NCI-H1436 treated with DMSO at 0.1 percent for 48 hours (cell line): ENCODE measurements at regions not wholly inside any gene's neighbourhood (a gene's known extent, or its start where the extent isn't known, plus 50 kb on each side); places are given as distances from the start of the nearest gene placed in this dataset.

ENCODE experiments used
- DNase-seq: peaks from one replicate; lab custom pipeline; 2025; lab: John Stamatoyannopoulos, UW

GRCh38 chr3:171956181-171956683, 83.1 kb upstream of the FNDC3B start:
- no peak for DNase-seq

DNA sequence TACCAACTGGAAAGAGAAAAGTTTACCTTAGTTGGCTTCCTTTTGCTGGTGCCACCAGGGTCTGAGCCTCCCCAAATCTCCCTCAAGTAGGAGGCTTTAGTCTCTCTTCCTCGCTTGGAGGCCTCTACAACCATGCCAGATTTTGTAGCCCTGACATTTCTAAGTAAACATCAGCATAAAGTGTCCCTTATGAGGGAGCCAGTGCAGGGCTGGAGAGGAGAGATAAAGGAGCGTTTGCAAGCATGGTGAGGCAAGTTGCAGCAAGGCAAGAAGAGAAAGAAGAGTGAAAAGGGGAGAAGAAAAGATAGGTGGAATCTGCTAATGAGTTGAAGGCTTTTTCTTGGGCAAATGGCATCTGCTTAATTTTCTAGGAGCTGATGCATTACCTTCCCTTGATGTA, 82.7 kb upstream of the FNDC3B start:
- no peak for DNase-seq

DNA sequence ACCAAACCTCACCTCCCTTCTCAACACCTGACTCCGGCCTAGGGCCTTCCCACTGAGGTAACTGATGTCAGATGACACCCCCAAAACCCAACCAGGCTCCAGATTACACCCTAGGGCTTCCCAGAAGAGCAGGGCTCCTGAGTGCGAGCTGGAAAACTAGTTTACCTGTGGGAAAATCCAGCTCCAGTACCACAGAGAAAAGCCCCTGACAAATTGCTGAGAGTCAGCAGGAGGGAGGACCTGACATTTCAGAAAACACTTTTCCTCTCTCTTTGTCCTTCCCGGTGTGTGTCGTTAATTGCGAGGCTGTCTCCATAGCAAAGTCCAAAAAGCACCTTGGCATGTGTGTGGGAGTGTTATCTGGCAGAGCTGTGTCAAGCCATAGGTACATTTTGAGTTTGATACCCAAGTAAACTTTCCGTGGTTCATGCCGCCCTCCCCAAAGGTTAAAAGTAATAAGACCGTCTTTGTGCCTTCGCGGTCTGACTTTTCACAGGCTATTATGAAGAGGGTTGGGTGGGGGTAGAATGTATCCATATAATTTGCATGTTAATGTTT, 79.8 kb upstream of the FNDC3B start:
- DNase-seq: no peak

- no peak for DNase-seq
Measured at GRCh38 chr3:171960159-171960558, 79.2 kb upstream of the FNDC3B start.

- DNase-seq: no peak
Measured at GRCh38 chr3:171962137-171962720, 77.1 kb upstream of the FNDC3B start.

GRCh38 chr3:171963546-171963945, 75.8 kb upstream of the FNDC3B start:
- no peak for DNase-seq

DNA sequence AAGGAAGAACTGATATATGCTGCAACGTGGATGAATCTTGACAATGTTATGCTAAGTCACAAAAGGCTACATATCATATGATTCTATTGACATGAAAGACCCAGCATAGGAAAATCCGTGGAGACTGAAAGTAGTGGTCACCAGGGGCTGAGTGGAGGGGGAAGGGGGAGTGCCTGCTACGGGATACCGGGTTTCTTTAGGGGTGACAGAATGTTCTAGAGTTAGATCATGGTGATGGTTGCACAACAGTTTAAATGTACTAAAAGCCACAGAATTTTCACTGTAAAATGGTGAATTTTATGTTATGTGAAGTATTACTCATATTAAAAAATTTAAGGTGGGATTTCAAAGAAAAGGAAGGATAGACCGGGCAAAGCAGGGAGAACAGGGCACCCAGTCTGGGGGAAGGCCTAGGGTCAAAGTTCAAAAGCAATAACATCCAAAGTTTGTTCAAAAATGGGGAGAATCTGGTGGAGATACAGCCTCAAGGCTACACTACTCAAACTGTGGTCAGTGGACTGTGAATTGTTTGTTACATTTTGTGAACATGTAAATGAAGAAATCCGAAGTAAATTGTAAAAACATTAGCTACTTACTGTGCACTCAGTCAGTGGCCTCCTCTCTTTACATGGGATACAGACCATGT, 74.2 kb upstream of the FNDC3B start:
- DNase-seq: no peak

- no peak for DNase-seq
Measured at GRCh38 chr3:171966533-171967136, 72.7 kb upstream of the FNDC3B start.

DNA sequence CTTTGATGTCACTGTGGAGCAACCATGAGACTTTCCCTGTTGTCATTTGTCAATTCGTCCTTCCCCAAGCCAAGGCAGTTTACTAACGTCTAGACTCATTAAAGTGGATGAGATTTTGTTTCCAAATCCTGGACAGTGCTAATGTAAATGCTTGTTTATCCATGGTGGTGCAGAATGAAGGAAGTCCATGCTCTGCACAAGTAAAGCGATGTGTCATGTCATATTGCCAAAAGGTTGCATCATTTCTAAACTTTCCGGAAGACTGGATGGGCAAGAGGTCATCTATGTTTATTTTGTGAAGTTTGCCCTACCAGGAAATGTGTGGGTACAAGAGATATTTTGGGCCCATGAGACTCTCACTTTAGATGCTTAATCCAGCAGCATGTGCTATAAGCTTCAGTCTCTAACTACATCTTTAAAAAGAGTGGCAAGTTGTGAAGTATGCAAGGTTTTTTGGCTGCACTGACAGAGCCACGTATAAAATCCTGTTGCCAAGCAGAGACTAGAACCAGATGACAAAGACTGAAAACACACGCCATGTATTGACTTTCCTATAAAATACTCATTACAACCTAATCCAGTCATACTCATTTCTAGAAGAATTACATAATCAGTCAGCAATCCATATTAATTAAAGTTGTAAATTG, 72.1 kb upstream of the FNDC3B start:
- DNase-seq: no peak

DNA sequence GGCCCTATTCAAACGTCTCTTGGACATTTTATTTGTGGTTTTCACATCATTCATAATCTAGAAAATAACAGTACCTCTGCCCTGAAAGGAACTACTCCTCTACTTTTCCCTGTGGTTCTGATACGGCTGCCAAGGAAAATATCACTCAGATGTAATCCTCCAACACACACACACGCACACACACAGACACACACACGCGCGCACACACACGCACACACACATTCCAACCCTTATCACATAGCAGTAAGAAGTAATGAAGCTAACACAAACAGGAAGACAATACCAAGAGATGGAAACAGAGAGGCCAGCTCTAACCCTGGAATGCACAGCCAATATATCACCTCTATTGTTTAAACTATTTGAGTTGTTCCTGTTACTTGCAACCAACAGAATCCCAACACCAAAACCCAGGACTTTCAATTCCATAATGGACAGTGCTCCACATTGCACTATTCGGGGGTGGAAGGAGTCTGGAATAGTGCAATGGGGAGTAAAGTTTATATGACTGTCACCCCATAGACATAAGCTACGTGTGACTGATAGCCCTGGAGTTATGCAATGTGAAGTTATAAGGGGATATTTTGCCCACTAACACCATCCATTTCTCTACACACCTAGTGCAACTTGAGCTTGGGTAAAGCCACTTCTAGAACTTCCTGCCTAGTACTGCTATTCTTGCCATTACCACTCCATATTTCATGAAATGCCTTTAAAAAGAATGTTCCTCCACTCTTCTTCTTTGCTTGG, 71.3 kb upstream of the FNDC3B start:
- no peak for DNase-seq

DNA sequence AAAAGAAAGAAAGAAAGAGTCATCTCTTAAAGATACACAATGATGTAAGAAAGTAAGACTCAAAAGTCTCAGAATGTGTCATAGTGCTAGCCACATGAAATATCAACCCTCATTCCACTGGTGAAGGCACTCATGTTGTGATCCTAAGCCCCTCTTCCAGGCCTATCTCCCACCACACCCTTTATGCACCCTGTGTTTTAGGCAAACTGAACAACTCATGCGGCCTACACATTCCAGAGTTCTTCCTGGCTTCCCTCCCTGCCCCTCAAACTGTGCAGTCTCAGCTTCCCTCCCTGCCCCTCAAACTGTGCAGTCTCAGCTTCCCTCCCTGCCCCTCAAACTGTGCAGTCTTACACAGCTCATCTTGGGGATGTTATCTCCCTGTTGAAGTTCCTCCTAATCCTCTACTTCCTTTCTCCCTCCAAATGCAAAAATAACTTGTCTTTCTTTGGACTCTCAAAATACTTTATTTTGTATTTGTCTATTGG, 69.0 kb upstream of the FNDC3B start:
- no peak for DNase-seq

DNA sequence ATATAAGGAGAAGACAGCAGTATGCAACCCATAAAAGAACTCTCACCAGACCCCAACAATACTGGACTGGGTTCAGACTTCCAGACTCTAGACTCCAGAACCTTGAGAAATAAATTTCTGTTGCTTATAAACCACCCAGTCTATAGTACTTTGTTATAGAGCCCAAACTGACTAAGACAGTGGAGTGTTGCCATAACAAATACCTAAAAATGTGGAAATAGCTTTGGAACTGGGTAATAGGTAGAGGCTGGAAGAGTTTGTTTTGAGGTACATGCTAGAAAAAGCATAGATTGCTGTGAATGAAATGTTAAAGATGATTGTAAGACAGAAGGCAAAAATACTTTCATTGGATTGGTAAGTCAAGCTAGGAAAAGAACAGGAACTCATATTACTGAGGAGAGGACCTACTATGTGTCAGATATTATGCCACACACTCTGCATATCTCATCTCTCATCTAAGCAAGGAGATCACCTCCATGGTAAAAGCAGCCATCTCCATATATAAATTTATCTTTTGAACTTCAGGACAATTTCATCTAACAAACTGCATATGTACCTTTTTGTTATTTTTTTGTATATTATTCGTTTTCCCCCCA, 67.4 kb upstream of the FNDC3B start:
- no peak for DNase-seq

DNA sequence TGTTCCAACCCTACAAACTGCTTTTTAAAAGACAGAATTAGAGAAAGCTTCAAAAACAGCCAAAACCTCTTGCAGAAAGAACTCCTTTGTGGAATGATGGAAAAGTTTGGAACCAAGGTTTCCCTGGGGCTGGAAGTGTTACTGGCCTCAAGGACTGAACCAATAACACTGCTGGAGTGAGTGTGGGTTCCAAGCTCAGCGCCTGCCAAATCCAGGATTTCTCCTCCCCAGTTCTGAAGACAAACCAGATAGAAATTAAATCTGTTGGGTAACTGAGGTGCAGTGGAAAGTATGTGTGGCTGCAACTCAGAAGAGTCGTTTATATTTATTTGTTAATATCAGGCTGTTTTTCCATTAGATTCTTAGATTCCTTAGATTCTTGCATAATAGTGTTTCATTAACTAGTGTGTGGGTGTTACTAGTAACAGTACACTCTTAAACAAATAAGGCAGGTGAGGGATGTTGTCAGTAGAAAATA, 66.5 kb upstream of the FNDC3B start:
- no peak for DNase-seq

- no peak for DNase-seq
Measured at GRCh38 chr3:171974986-171975837, 64.2 kb upstream of the FNDC3B start.

GRCh38 chr3:171976526-171976925, 62.9 kb upstream of the FNDC3B start:
- no peak for DNase-seq

GRCh38 chr3:171977441-171977840, 61.9 kb upstream of the FNDC3B start:
- no peak for DNase-seq

- no peak for DNase-seq
Measured at GRCh38 chr3:171977860-171978259, 61.5 kb upstream of the FNDC3B start.

GRCh38 chr3:171978390-171978789, 61.0 kb upstream of the FNDC3B start:
- no peak for DNase-seq

DNA sequence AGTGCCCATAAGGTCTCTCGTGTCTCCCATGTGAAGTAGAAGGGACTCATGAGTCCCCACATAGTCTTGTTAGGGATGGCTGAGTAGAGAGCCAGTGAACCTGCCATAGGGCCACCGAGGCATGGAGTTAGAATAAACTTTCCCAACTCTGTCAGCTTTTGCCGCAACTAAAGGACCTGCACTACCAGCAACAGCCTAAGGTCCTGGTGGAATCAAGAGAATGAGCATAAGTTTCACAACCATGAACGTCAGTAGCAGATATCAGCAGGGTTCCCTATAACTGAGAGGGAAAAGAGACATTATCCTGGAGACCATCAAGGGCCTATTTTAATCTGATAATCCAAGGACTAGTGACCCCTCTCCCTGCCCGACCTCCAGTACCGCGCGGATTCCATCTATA, 60.3 kb upstream of the FNDC3B start:
- no peak for DNase-seq

GRCh38 chr3:171980578-171981270, 58.7 kb upstream of the FNDC3B start:
- DNase-seq: no peak
